ENCODE measurements at regions not wholly inside any gene's neighbourhood (a gene's known extent, or its start where the extent isn't known, plus 50 kb on each side); places are given as distances from the start of the nearest gene placed in this dataset.

DNA sequence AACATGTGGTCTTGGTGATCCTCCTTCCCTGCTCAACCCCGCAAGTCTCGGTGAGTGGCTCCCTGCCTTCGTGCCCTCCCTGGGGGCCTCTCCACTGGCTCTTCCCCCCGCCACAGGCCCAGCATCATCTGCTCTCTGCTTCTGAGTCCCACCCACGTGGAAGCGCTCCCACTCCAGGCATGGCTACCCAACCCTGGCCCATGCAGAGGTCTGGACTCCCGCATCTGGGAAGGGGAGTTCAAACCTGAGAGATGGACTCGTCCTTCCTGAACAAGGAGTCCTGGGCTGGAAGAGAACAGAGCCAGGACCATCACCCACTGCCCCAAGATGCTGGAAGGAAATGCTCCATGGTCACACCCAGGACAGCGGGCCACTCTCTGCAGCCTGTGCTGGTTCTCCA is 90.8 kb downstream of the DHCR7 start:
- ATAC-seq (no peak), DNase-seq (no peak)
- Histone ChIP-seq H3K4me3 (no peak overlapping the region), H3K9me3 (no peaks in the 10 kb centered on the region), H3K4me1 (no peaks in the 10 kb centered on the region), H3K27me3 (no peaks in the 10 kb centered on the region), H3K27ac (no peak overlapping the region), H3K36me3 (replicated peaks in 1 of 2; ENCODE audit: insufficient read depth in 1 of 2, low read depth in 2 of 2) (no peaks in the 10 kb centered on the region)
- no peak for TF ChIP-seq POLR2A (IDR thresholded peaks at IDR 0.05)
- TF ChIP-seq, protein P1, sequence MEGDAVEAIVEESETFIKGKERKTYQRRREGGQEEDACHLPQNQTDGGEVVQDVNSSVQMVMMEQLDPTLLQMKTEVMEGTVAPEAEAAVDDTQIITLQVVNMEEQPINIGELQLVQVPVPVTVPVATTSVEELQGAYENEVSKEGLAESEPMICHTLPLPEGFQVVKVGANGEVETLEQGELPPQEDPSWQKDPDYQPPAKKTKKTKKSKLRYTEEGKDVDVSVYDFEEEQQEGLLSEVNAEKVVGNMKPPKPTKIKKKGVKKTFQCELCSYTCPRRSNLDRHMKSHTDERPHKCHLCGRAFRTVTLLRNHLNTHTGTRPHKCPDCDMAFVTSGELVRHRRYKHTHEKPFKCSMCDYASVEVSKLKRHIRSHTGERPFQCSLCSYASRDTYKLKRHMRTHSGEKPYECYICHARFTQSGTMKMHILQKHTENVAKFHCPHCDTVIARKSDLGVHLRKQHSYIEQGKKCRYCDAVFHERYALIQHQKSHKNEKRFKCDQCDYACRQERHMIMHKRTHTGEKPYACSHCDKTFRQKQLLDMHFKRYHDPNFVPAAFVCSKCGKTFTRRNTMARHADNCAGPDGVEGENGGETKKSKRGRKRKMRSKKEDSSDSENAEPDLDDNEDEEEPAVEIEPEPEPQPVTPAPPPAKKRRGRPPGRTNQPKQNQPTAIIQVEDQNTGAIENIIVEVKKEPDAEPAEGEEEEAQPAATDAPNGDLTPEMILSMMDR (IDR thresholded peaks at IDR 0.05): no peak
- WGBS, 2 donors: 20 to 78% methylated on average over 1 to 9 of the region's 9 CpGs
- intact Hi-C loops (cut with DNase I): no loop called here

DNA sequence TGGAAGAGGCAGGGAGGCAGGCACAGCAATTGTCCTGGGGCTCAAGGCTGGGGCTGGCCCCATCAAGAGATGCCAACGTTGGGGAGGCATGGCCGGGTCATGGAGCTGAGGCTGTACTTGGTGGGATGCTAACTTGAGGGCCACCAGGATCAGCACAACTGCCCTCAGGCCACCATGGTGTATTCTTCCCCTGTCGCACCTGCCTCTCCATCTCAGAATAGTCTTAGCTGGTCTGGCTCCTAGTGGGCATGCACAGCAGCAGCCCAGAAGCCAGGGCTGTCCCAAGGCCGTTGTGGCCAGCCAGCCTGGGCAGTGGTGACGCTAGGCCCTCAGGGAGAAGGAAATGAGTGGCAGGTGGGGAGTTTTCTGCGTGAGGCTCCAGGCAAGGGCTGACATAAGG is 91.3 kb downstream of the DHCR7 start:
- no peaks in the 10 kb centered on the region for H3K36me3 ChIP-seq (replicated peaks in 1 of 2; ENCODE audit: insufficient read depth in 1 of 2, low read depth in 2 of 2)
- H3K27me3 ChIP-seq: no peaks in the 10 kb centered on the region
- H3K27ac ChIP-seq: no peak overlapping the region
- no peak for DNase-seq
- intact Hi-C loops (cut with DNase I): no loop called here
- 63 to 66% methylated on average over 5 to 6 of the region's 6 CpGs for WGBS, 2 donors
- TF ChIP-seq, protein P1 (IDR thresholded peaks at IDR 0.05): no peak
- TF ChIP-seq POLR2A (IDR thresholded peaks at IDR 0.05): no peak
- no peak overlapping the region for H3K4me3 ChIP-seq
- H3K9me3 ChIP-seq: no peaks in the 10 kb centered on the region
- ATAC-seq: no peak
- no peaks in the 10 kb centered on the region for H3K4me1 ChIP-seq

DNA sequence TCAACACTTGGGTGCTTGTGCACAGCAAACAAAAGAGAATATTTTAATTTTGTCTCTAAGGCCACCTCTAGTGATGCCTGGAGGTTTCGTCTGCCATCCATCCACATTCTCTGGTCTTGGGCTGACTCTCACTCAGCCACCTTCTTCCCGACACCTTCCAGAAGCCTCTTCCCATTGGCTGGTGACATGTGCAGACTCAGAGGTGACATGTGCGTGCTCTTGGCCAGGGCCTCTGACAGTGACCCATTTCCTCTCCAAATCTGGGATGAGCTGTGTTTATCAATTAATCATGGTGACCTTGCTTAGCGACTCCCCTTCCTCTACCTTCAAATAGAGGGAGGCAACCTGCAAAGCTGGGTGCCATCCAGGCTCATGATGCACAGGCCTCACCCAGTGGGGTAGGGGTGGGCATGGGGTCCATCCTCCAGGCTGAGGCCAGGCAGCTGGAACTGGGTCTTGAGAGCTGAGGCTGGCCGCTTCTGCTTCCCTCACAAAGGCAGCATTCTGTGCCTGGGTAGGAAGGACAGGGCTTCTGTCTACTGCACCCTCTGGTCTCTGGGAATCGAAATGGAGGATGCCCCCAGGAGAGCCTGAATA is 91.8 kb downstream of the DHCR7 start:
- no peaks in the 10 kb centered on the region for H3K4me1 ChIP-seq
- no peak for ATAC-seq
- H3K27me3 ChIP-seq: no peaks in the 10 kb centered on the region
- H3K9me3 ChIP-seq: no peaks in the 10 kb centered on the region
- H3K27ac ChIP-seq: no peak overlapping the region
- no peak overlapping the region for H3K4me3 ChIP-seq
- WGBS, 2 donors: 82 to 83% methylated on average over 6 of the region's 6 CpGs
- TF ChIP-seq POLR2A (IDR thresholded peaks at IDR 0.05): no peak
- TF ChIP-seq, protein P1 (IDR thresholded peaks at IDR 0.05): no peak
- intact Hi-C loops (cut with DNase I): no loop called here
- no peaks in the 10 kb centered on the region for H3K36me3 ChIP-seq (replicated peaks in 1 of 2; ENCODE audit: insufficient read depth in 1 of 2, low read depth in 2 of 2)
- DNase-seq: no peak

DNA sequence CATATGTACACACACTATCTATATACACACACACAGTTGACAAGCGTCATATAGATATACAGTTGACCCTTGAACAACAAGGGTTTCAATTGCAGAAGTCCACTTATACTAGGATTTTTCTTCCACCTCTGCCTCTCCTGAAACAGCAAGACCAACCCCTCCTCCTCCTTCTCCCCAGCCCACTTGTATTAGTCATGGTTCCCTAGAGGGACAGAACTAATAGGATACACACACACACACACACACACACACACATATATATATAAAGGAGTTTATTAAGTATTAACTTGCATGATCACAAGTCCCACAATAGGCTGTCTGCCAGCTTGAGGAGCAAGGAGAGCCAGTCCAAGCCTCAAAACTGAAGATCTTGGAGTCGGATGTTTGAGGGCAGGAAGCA is 92.9 kb downstream of the DHCR7 start:
- no peak overlapping the region for H3K4me3 ChIP-seq
- H3K27me3 ChIP-seq: no peaks in the 10 kb centered on the region
- no peaks in the 10 kb centered on the region for H3K4me1 ChIP-seq
- H3K36me3 ChIP-seq (replicated peaks in 1 of 2; ENCODE audit: insufficient read depth in 1 of 2, low read depth in 2 of 2): no peaks in the 10 kb centered on the region
- H3K27ac ChIP-seq: no peak overlapping the region
- no peaks in the 10 kb centered on the region for H3K9me3 ChIP-seq
- no peak for ATAC-seq
- intact Hi-C loops (cut with DNase I): no loop called here
- DNase-seq: no peak
- 88 to 92% methylated on average over 2 of the region's 2 CpGs for WGBS, 2 donors
- no peak for TF ChIP-seq POLR2A (IDR thresholded peaks at IDR 0.05)
- TF ChIP-seq, protein P1 (IDR thresholded peaks at IDR 0.05): no peak

DNA sequence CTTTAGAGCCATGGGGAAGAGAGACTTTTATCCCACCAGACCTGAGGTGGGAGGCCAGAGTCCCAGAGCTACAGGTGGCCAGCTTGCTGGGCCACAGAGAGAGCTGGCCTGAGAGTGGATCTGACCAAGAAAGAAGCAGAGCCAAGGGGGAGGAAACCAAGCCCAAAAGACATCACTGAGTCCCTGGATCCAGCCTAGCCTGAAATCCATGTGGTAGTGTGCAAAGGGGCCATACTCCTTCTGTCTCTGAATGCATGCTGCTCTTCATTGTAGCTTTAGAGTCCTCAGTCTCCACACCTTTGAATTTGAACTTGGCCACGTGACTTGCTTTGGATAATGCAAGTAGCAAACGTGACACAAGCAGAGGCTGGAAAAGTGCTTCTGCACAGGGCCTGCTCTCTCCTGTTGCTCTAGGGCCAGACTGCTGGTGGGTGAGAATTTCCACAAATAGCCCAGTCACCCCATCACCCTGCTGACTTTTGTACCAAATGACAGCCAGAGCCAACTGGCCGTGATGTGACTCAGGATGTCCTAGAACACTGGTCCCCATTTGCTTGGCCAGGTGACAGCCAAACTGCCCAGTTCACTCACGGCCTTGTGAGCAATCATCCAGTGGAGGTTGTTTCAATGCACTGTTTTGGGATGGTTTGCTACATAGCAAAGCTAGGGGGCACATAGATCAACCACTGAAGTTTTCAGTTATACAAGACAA is 93.6 kb downstream of the DHCR7 start:
- no peak overlapping the region for H3K27ac ChIP-seq
- H3K4me1 ChIP-seq: no peaks in the 10 kb centered on the region
- 72 to 81% methylated on average over 3 to 4 of the region's 4 CpGs for whole genome bisulfite sequencing, 2 donors
- no peaks in the 10 kb centered on the region for H3K9me3 ChIP-seq
- intact Hi-C loops (cut with DNase I): no loop called here
- H3K27me3 ChIP-seq: no peaks in the 10 kb centered on the region
- H3K4me3 ChIP-seq: no peak overlapping the region
- TF ChIP-seq POLR2A (IDR thresholded peaks at IDR 0.05): no peak
- TF ChIP-seq, protein P1 (IDR thresholded peaks at IDR 0.05): no peak
- DNase-seq: no peak
- H3K36me3 ChIP-seq (replicated peaks in 1 of 2; ENCODE audit: insufficient read depth in 1 of 2, low read depth in 2 of 2): no peaks in the 10 kb centered on the region
- no peak for ATAC-seq
